ENCODE measurements at regions not wholly inside any gene's neighbourhood (a gene's known extent, or its start where the extent isn't known, plus 50 kb on each side); places are given as distances from the start of the nearest gene placed in this dataset.

- TF ChIP-seq CTCF (conservative IDR thresholded peaks at IDR 0.05; ENCODE audit: low read length) (no peak), EZH2phosphoT487 (IDR thresholded peaks at IDR 0.05; ENCODE audit: borderline replicate concordance) (no peak)
Observed at GRCh38 chr13:63166345-63166744, 1750.7 kb upstream of the PCDH20 start.

Data from Loucy (cell line).